Pancreas (tissue), 10 donors: ENCODE measurements at regions not wholly inside any gene's neighbourhood (a gene's known extent, or its start where the extent isn't known, plus 50 kb on each side); places are given as distances from the start of the nearest gene placed in this dataset.
"Not testable (repeated sequence)": the region's sequence is repeated elsewhere in the genome, so short reads cannot be mapped to it uniquely, and the experiment has no call there.

ENCODE experiments used
- ATAC-seq, 4 donors: fragments of 200-7000 bp; cut with Tn5 transposase; one replicate each; pipeline versions ENCODE4 v1.8.0 to v1.9.1; 2020; ENCODE audit warnings: mild to moderate bottlenecking in 4 of 4, moderate library complexity in 4 of 4
- DNase-seq, 6 donors: peaks; one replicate each; pipeline ENCODE4 v3.0.0-alpha.2; 2020
- FAIRE-seq: peaks from 2 replicates; lab custom pipeline; 2012; peaks lifted over from hg19 to GRCh38; lab: Jason Lieb, UNC
- H3K27ac ChIP-seq, 4 donors: fragments of 200-600 bp; sonication (generic); 1 replicate in 3 of 4; 2 replicates in 1 of 4; pipeline versions ENCODE4 v1.5.0 to v1.8.0; 2020
- H3K27me3 ChIP-seq, 4 donors: fragments of 200-600 bp; one replicate each; pipeline ENCODE4 v1.8.0; 2021
- H3K36me3 ChIP-seq, 3 donors: fragments of 200-600 bp; sonication (generic) in 1 of 3; one replicate each; pipeline versions ENCODE4 v1.5.0 to v1.8.0; 2020 to 2021
- H3K4me1 ChIP-seq, 3 donors: fragments of 200-600 bp; one replicate each; pipeline ENCODE4 v1.8.0; 2021
- H3K4me3 ChIP-seq, 4 donors: fragments of 200-600 bp; sonication (generic) in 2 of 4; one replicate each; pipeline versions ENCODE4 v1.5.0 to v1.8.0; 2020 to 2021
- H3K9me3 ChIP-seq, 4 donors: fragments of 200-600 bp; one replicate each; pipeline ENCODE4 v1.8.0; 2021
- CTCF ChIP-seq, 4 donors: fragments of 200-600 bp; sonication (generic) in 3 of 4; IDR thresholded peaks; one replicate each; pipeline versions ENCODE4 v1.5.0 to v1.8.0; 2021; ENCODE audit warnings: antibody characterized with exemption in 4 of 4
- WGBS, 2 donors: extraction: QIAGEN DNeasy Blood & Tissue Kit; methylation state at CpG; one replicate each; pipeline ENCODE4 v1.1.7; 2013; 5-methylcytosine and 5-hydroxymethylcytosine counted together
- intact Hi-C, 3 donors: fragments of 100-400 bp; cut with DNase I; formaldehyde crosslinking; loops; one replicate each; pipeline versions ENCODE4 v1.11.1 to v1.14.2; 2022
- donor health status: healthy with polysubstance abuse.
- donor health status: DM: no; HTN: no; CAD: no; lungs with moderate emphysema.
- donor health status: DM: no; HTN: no; CAD: no.
- donor health status: control.
- donor health status: control.
- donor health status: Bipolar disorder and iron deficiency.
- donor health status: DM: yes; HTN: yes; CAD: no.
- donor health status: DM: no; HTN: no; CAD: no.
- donor health status: DM: no; HTN: no; CAD: no.
- donor health status: DM: yes; HTN: yes; CAD: no.

GRCh38 chr18:79589601-79590091 lies 90.0 kb upstream of the CTDP1 start:
- FAIRE-seq (no peak), DNase-seq (peak in 2 of 6 donors; percentile 33 to 43), ATAC-seq (peak in 3 of 4 donors; percentile 16 to 27 (median 20))
- no peaks in the 10 kb centered on the region for H3K4me1 ChIP-seq
- WGBS, 2 donors = 55 to 62% methylated on average over 14 of the region's 15 CpGs
- no peaks in the 10 kb centered on the region for H3K36me3 ChIP-seq
- H3K9me3 ChIP-seq = no peaks in the 10 kb centered on the region
- H3K4me3 ChIP-seq = no peak overlapping the region
- no peak for TF ChIP-seq CTCF (IDR thresholded peaks at IDR 0.05)
- no peaks in the 10 kb centered on the region for H3K27me3 ChIP-seq
- intact Hi-C loops = no loop called here
- H3K27ac ChIP-seq = no peak overlapping the region

- Histone ChIP-seq H3K9me3 (no peaks in the 10 kb centered on the region), H3K27me3 (no peaks in the 10 kb centered on the region)
- DNase-seq = peak in 3 of 6 donors; percentile 17 to 60 (median 40)
These were observed 89.2 kb upstream of the CTDP1 start for GRCh38 chr18:79590191-79591031.

GRCh38 chr18:79591032-79591308 lies 88.6 kb upstream of the CTDP1 start:
- Histone ChIP-seq H3K36me3 (no peaks in the 10 kb centered on the region), H3K4me3 (no peak overlapping the region), H3K4me1 (no peaks in the 10 kb centered on the region), H3K27me3 (no peaks in the 10 kb centered on the region), H3K27ac (no peak overlapping the region), H3K9me3 (no peaks in the 10 kb centered on the region)
- TF ChIP-seq CTCF (IDR thresholded peaks at IDR 0.05) = no peak
- ATAC-seq (no peak), DNase-seq (peak in 2 of 6 donors; percentile 15 to 18), FAIRE-seq (no peak)
- WGBS, 2 donors = 64 to 82% methylated on average over 4 of the region's 4 CpGs
- intact Hi-C loops = no loop called here

More at GRCh38 chr18:79590191-79591031, 89.2 kb upstream of the CTDP1 start:
- H3K27ac ChIP-seq = no peak overlapping the region
- intact Hi-C loops = no loop called here
- no peaks in the 10 kb centered on the region for H3K4me1 ChIP-seq
- no peak for TF ChIP-seq CTCF (IDR thresholded peaks at IDR 0.05)
- H3K36me3 ChIP-seq = no peaks in the 10 kb centered on the region
- no peak overlapping the region for H3K4me3 ChIP-seq
- WGBS, 2 donors = 65 to 75% methylated on average over 31 of the region's 31 CpGs
- ATAC-seq (no peak), FAIRE-seq (no peak)

- intact Hi-C loops, H3K4me3 ChIP-seq, FAIRE-seq, H3K9me3 ChIP-seq, H3K4me1 ChIP-seq, ATAC-seq, H3K27me3 ChIP-seq, DNase-seq, H3K27ac ChIP-seq, H3K36me3 ChIP-seq: not testable (repeated sequence)
- WGBS, 2 donors = 68 to 85% methylated on average over 3 of the region's 3 CpGs
These were observed 86.9 kb upstream of the CTDP1 start for GRCh38 chr18:79592684-79593083.

GRCh38 chr18:79595876-79596374 lies 83.7 kb upstream of the CTDP1 start:
- Histone ChIP-seq H3K36me3 (no peaks in the 10 kb centered on the region), H3K4me3 (no peak overlapping the region), H3K4me1 (no peaks in the 10 kb centered on the region), H3K27me3 (peaks cover 0 to 4% (median 0%) of the 10 kb centered on the region in 4 donors), H3K9me3 (no peaks in the 10 kb centered on the region), H3K27ac (no peak overlapping the region)
- FAIRE-seq (no peak), ATAC-seq (no peak), DNase-seq (peak in 2 of 6 donors; percentile 21 to 28)
- intact Hi-C loops = no loop called here
- TF ChIP-seq CTCF (IDR thresholded peaks at IDR 0.05) = no peak
- WGBS, 2 donors = 52 to 59% methylated on average over 22 of the region's 22 CpGs
